Omental fat pad (tissue), 3 donors: ENCODE measurements at regions not wholly inside any gene's neighbourhood (a gene's known extent, or its start where the extent isn't known, plus 50 kb on each side); places are given as distances from the start of the nearest gene placed in this dataset.

ENCODE experiments used
- ATAC-seq: fragments of 150-250 bp; one replicate; pipeline ENCODE4 v1.9.1; 2016; ENCODE audit warnings: mild to moderate bottlenecking, moderate library complexity; ENCODE audit not compliant: low FRiP score
- DNase-seq: peaks from one replicate; pipeline ENCODE4 v3.0.0-alpha.2; 2019; ENCODE audit warnings: low spot score
- CTCF ChIP-seq, 3 donors: fragments of 450-650 bp; IDR thresholded peaks; one replicate each; pipeline ENCODE4 v1.5.1; 2016 to 2017; ENCODE audit warnings: antibody characterized with exemption in 3 of 3, mild to moderate bottlenecking in 3 of 3, moderate library complexity in 2 of 3

GRCh38 chr2:217475101-217475500 is 527.7 kb downstream of the TNS1 start:
- DNase-seq (no peak), ATAC-seq (no peak)
- no peak for TF ChIP-seq CTCF (IDR thresholded peaks at IDR 0.05)

- no peak for TF ChIP-seq CTCF (IDR thresholded peaks at IDR 0.05)
- DNase-seq: no peak
- ATAC-seq: no peak
These were observed 531.5 kb downstream of the TNS1 start for GRCh38 chr2:217471319-217471718.

GRCh38 chr2:217469203-217469810 is 533.5 kb downstream of the TNS1 start:
- ATAC-seq (no peak), DNase-seq (no peak)
- no peak for TF ChIP-seq CTCF (IDR thresholded peaks at IDR 0.05)

GRCh38 chr2:217468042-217468830 is 534.6 kb downstream of the TNS1 start:
- ATAC-seq (no peak), DNase-seq (no peak)
- no peak for TF ChIP-seq CTCF (IDR thresholded peaks at IDR 0.05)

- TF ChIP-seq CTCF (IDR thresholded peaks at IDR 0.05): no peak
- no peak for DNase-seq
- ATAC-seq: peak; percentile 68
These were observed 535.5 kb downstream of the TNS1 start for GRCh38 chr2:217467331-217467730.

- ATAC-seq (no peak), DNase-seq (no peak)
- TF ChIP-seq CTCF (IDR thresholded peaks at IDR 0.05): no peak
These were observed 536.0 kb downstream of the TNS1 start for GRCh38 chr2:217466805-217467204.

- no peak for TF ChIP-seq CTCF (IDR thresholded peaks at IDR 0.05)
- ATAC-seq (no peak), DNase-seq (no peak)
These were observed 536.7 kb downstream of the TNS1 start for GRCh38 chr2:217466104-217466503.
